Mesothelial cell of epicardium (in vitro differentiated cells): ENCODE measurements at regions not wholly inside any gene's neighbourhood (a gene's known extent, or its start where the extent isn't known, plus 50 kb on each side); places are given as distances from the start of the nearest gene placed in this dataset.

Source experiments
- DNase-seq, 2 experiments: peaks; one replicate each; pipeline ENCODE4 v3.0.0; 2021; ENCODE audit warnings: low spot score in 2 of 2; ENCODE audit not compliant: unreplicated experiment in 2 of 2
- H3K27ac Mint-ChIP-seq: 2 replicates; pipeline ENCODE4 v1.8.0; 2021; ENCODE audit warnings: mixed read lengths
- H3K27me3 Mint-ChIP-seq: 2 replicates; pipeline ENCODE4 v1.8.0; 2021; ENCODE audit warnings: low read depth, mixed read lengths
- H3K36me3 Mint-ChIP-seq: 2 replicates; pipeline ENCODE4 v1.8.0; 2021; ENCODE audit warnings: mixed read lengths
- H3K4me1 Mint-ChIP-seq: 2 replicates; pipeline ENCODE4 v1.8.0; 2021; ENCODE audit warnings: mixed read lengths
- H3K4me3 Mint-ChIP-seq: 2 replicates; pipeline ENCODE4 v1.8.0; 2021; ENCODE audit warnings: mild to moderate bottlenecking, moderate library complexity, mixed read lengths
- H3K9me3 Mint-ChIP-seq: 2 replicates; pipeline ENCODE4 v1.8.0; 2021; ENCODE audit warnings: mixed read lengths
- TF ChIP-seq, protein P1 (sequence below): fragments of 200-600 bp; sonication (generic); IDR thresholded peaks from one replicate; pipeline ENCODE4 v1.5.0; 2021; ENCODE audit warnings: antibody characterized with exemption; ENCODE audit not compliant: unreplicated experiment

DNA sequence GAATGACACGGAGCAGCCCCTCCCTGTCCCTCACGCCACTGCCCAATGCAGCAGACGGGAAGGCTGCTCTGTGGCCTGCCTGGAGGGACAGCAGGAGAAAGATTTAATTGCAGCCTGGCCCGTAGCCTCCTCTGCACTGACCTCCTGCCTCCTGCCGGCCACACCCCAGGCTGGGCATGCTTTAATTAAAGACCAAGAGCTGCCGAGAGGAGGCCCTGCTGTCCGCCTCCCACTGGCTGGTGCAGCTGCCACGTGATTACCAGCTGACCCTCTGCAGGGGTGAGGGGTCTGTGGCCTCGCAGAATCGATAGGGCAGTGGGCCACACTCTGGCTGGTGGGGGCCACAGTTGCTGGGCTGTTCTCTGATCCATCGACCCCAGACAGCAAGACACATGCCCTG is 100.2 kb upstream of the PRR23E start:
- no peak for DNase-seq
- TF ChIP-seq, protein P1, sequence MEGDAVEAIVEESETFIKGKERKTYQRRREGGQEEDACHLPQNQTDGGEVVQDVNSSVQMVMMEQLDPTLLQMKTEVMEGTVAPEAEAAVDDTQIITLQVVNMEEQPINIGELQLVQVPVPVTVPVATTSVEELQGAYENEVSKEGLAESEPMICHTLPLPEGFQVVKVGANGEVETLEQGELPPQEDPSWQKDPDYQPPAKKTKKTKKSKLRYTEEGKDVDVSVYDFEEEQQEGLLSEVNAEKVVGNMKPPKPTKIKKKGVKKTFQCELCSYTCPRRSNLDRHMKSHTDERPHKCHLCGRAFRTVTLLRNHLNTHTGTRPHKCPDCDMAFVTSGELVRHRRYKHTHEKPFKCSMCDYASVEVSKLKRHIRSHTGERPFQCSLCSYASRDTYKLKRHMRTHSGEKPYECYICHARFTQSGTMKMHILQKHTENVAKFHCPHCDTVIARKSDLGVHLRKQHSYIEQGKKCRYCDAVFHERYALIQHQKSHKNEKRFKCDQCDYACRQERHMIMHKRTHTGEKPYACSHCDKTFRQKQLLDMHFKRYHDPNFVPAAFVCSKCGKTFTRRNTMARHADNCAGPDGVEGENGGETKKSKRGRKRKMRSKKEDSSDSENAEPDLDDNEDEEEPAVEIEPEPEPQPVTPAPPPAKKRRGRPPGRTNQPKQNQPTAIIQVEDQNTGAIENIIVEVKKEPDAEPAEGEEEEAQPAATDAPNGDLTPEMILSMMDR = no peak
- no peak overlapping the region for H3K27ac Mint-ChIP-seq
- H3K27me3 Mint-ChIP-seq = peaks cover 7% of the 10 kb centered on the region
- H3K4me1 Mint-ChIP-seq = no peaks in the 10 kb centered on the region
- H3K36me3 Mint-ChIP-seq = peaks cover 2% of the 10 kb centered on the region
- peaks cover 6% of the 10 kb centered on the region for H3K9me3 Mint-ChIP-seq
- no peak overlapping the region for H3K4me3 Mint-ChIP-seq

DNA sequence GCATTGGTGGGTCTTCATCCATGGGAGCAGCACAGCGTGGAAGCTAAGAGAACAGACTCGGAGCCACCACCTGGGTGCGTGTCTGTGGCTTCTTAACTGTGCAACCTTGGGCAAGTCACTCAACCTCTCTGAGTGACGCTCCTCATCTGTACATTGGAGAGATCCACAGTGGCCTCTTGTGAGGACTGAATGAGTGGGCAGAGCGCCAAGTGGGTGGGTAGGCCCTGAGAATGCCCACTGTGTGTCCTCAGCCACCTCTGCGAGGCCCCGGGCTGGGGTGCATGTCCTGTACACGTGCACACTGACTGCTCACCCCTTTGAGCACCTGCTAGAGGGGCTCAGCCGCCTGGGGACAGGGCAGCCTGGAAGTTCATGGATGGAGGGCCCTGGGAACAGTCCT is 99.6 kb upstream of the PRR23E start:
- Mint-ChIP-seq H3K9me3 (peaks cover 6% of the 10 kb centered on the region), H3K27ac (no peak overlapping the region), H3K27me3 (peaks cover 5% of the 10 kb centered on the region), H3K4me1 (no peaks in the 10 kb centered on the region), H3K4me3 (no peak overlapping the region), H3K36me3 (peaks cover 2% of the 10 kb centered on the region)
- DNase-seq = no peak
- TF ChIP-seq, protein P1 = no peak

DNA sequence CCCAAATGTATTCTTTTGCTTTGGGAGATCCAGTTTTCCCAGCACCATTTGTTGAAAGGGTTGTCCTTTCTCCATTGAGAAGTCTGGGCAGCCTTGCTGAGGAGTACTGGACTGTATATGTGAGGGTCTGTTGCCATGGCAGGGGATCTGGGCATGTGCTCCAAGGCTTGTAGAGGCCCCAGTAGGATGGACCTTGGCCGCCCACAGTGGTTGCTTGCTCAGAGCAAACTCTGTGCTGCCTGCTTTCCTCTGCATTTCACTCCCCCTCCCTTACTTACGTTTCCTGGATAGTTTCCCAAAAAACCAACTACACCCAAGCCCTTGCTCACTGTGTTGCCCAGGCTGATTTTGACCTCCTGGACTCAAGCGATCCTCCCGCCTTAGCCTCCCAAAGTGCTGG is 97.2 kb upstream of the PRR23E start:
- H3K27ac Mint-ChIP-seq = no peak overlapping the region
- DNase-seq = no peak
- peaks cover 2% of the 10 kb centered on the region for H3K36me3 Mint-ChIP-seq
- H3K9me3 Mint-ChIP-seq = peaks cover 6% of the 10 kb centered on the region
- TF ChIP-seq, protein P1 = no peak
- H3K4me1 Mint-ChIP-seq = no peaks in the 10 kb centered on the region
- H3K4me3 Mint-ChIP-seq = no peak overlapping the region
- peaks cover 6% of the 10 kb centered on the region for H3K27me3 Mint-ChIP-seq

DNA sequence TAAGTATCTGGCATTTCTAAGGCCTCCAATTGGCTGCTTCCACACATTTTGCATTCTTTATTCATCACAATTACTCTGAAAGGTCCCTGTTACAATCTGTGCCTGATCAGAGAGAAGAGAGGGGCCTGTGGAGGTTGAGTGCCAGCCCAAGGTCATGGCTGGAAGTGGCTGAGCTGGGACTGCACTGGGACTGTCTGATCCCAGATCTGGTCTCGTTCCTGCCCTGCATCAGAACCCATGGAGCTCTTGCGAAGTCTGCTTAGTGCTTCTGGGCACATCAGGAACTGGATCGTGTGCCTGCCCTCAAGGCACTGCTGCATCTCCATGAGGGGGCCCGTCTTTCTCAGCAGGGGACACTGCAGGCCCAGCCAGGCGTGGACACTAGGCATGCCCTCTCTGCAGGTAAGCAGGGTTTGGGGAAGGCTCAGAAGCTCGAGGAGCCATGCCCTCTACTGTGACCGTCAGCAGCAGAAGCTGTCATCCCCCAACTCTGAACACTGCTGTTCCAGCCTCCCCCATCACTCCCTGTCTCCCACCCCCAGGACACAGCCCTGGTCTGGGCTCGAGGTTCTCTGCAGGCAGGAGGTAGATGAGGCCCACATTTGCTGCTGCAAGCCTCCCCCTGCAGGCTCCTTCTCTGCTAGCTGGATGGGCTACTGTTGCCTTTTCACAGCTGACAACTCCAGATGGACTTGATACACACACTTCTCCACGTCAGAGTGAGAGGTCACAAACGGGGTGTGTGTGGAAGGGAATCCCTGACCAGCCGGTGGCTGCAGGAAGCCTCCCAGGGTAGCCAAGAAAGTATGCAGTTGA is 96.5 kb upstream of the PRR23E start:
- Mint-ChIP-seq H3K36me3 (peaks cover 2% of the 10 kb centered on the region), H3K9me3 (peaks cover 6% of the 10 kb centered on the region), H3K4me3 (no peak overlapping the region), H3K27me3 (peaks cover 5% of the 10 kb centered on the region), H3K4me1 (no peaks in the 10 kb centered on the region), H3K27ac (no peak overlapping the region)
- DNase-seq = no peak
- TF ChIP-seq, protein P1 = no peak

DNA sequence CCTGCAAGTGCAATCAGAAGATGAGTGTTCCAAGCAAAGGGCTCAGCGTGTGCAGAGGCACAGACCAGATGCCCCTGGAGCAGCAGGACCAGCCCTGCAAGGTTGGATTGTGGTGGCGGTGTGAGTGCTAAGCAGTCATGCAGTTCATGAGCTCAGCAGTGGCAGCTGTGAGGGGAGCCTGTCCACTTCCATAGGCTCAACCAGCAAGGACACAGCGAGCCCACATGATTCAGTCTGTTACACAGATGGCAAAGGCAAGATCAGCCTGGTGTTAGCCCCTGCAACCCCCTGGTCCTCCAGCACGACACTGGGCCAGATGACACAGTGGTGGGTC is 95.9 kb upstream of the PRR23E start:
- no peaks in the 10 kb centered on the region for H3K4me1 Mint-ChIP-seq
- TF ChIP-seq, protein P1 = no peak
- no peak overlapping the region for H3K27ac Mint-ChIP-seq
- DNase-seq = no peak
- H3K36me3 Mint-ChIP-seq = peaks cover 2% of the 10 kb centered on the region
- H3K9me3 Mint-ChIP-seq = peaks cover 6% of the 10 kb centered on the region
- H3K27me3 Mint-ChIP-seq = peaks cover 5% of the 10 kb centered on the region
- no peak overlapping the region for H3K4me3 Mint-ChIP-seq

DNA sequence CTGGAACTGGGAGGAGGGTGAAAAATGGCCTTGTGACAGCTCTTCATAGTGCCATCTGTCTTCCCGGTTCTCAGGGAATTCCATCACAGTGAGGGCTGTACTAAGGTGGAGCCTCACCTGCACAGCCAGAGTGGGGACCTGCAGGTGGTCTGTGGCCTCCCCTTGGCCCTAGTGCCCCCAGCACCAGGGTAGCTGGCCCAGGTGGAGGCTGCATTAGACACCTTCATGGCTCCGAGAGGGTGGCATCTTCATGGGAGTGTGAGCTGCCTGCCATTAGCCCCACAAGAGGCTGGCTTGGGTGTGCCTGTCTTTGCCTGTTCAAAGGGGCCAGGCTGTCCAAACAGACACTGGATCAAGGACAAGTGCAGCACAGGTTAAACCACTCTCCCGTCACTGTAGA is 95.5 kb upstream of the PRR23E start:
- Mint-ChIP-seq H3K36me3 (peaks cover 2% of the 10 kb centered on the region), H3K4me1 (no peaks in the 10 kb centered on the region)

More for the DNA sequence above, 95.5 kb upstream of the PRR23E start:
- TF ChIP-seq, protein P1 = no peak
- Mint-ChIP-seq H3K27me3 (peaks cover 5% of the 10 kb centered on the region), H3K27ac (no peak overlapping the region), H3K9me3 (peaks cover 6% of the 10 kb centered on the region), H3K4me3 (no peak overlapping the region)
- no peak for DNase-seq
